ENCODE measurements at regions not wholly inside any gene's neighbourhood (a gene's known extent, or its start where the extent isn't known, plus 50 kb on each side); places are given as distances from the start of the nearest gene placed in this dataset.

DNA sequence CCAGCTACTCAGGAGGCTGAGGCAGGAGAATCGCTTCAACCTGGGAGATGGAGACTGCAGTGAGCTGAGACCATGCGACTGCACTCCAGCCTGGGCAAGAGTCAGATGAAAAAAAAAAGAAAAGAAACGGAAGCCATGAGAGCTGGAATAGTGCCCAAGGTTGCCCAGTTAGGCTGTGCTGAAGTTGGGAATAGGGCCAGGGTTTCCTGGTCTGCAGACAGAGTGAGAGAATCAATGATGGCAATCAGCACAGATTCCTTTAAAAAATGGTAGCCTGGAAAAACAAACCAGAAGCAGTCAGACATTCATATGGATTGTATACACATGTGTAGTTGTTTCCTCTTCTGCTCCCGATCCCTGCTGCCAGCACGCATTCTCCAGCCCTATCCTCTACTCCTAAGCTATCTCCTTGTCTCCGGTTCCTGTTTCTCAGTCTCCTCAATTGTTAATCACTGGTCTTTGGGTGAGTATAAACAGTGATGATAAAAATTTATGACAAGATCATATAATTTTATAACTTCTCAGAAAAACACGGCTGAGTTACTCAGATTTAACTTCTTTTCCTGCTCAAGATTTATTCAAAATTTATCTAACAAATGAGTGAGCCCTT is 316.2 kb upstream of the UMPS start:
- no peak for DNase-seq

DNA sequence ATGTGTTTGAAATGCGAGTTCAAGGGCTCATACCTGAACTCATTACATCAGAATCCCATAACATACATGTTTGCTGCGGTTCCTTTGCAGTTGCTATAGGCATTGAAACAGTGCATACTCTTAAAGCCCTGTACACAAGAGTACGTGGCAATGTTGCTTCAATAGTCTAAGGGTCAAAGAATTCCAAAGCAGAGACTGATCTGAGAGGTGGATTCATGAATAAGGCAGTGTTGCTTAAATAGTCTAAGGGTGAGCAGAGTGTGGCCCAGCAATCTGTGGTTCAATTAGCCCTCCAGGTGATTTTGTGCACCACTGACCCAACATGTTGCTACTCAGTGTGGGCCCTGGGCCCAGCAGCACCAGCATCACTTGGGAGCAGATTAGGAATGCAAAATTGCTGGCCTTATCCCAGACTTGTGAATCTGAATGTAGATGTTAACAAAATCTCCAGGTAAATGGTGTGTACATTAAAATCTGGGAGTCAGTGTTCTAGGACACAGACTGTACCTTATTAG is 314.7 kb upstream of the UMPS start:
- DNase-seq: no peak

DNA sequence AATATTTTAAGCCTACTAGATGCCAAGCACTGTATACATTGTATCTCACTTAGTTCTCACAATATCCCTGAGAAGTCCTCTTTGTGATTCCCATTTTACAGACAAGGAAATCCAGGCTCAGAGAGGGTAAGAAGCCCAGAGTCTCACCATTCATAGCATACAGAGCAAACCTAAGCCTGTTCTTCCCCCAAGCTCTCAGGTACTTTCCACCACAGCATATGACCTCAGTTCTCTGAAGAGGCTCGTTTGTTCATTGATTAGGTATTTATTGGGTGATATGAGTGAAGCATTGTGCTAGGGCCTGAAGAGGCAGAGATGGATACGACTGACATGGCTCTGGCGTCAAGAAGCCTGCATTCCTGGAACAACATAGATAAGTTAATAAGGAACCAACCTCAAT is 310.9 kb upstream of the UMPS start:
- no peak for DNase-seq

DNA sequence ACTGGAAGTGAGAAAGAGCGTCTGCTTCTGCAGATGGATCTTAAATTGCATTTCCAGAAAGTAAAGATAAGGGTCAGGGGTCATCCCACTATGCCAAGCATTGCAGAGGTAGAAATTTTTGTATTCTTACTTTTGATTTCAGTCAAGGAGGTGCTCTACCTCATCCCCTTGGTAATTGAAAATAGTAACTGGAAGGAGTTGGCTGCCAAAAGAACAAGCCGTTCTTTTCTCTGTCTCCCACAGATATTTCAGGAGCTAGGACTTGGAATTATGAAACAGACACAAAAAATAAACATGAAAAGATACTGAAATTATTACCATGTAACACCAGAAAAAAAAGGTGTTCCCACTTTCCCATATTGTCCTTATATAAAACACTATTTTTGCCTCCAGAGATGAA is 309.9 kb upstream of the UMPS start:
- no peak for DNase-seq

DNA sequence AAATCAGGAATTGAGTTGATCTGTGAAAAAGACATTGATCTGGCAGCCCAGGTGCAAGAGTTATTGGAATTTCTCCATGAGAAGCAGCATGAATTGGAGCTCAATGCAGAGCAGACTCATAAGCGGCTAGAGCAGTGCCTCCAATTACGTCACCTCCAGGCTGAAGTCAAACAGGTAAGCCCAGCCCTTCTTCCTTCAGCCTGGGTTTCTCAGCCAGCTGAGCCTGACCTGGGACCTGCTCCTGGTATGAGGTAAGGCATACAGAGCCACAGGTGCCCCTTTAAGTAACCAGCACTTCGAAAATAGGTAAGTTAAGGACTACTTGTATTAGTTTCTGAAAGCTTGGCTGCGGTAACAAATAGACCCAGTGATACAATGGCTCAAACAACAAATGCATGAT is 307.4 kb upstream of the UMPS start:
- no peak for DNase-seq

DNA sequence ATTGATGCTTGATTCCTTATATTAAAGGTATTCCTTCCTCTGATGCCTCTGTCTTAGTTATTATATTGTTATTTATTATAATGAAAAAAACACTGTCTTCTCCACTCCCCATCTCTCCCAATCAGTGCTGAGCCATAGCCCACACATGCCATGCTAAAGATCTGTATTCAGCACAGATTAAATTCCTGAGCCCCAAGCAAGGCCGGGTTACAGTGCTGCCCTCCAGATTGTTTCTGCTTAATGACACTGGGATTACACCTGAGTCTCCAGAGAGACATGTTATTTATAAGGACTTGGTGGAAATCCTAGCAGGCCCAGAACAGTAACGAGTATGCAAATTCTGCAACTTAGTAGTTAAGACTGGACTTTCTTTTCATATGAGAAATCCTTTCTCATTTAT is 305.9 kb upstream of the UMPS start:
- no peak for DNase-seq

DNA sequence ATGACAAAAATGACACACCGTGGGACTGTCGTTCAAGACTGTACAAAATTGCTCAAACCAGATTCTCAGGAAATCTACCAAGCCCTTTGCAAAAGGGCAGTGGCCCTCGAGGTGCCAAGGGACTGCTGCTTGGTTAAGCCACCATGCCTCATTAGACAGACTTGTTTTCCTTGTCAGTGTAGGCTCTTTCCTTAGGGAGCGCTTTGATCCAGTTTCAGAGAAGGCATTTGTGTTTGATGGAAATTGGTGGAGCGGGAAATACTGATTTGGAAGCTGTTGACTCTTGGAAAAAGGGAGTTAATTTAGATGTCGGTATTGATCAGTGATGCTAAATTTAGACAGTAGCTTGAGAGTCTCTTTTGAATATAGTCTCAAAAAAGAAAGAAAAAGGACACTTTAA is 304.3 kb upstream of the UMPS start:
- DNase-seq: peak; percentile 36

DNA sequence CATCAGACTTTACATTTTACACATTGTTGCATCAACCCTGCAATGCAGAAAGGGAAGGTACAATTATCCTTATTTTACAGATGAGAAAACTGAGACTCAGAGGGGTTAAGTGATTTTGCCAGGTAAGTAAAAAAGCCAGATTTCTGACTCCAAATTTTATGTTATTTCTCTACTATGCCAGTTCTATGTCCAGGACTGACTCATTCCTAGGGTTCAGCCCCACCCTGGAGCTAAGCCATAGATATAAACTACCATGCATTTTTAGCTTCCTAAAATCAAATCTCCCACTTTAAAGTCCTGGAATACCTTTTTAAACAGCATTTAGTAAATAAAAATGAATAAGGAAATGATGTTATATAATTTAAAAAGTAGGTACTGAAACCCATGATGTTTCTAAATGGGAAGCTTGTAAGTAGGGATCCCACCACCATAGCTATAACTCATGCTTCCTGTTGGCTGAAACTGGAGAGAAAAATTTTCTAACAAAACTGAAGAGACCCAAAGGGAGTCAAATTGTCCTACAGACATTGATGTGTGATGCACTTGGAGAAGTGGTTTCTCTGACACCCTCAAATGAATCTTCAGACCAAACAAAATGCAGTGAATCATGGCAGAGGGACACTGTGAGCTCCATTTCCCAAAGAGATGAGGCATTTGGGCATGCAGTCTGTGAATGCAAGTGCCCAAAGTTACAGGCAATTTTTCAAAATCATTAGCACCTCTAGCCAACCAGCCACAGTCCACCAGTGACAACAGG is 301.7 kb upstream of the UMPS start:
- DNase-seq: no peak

DNA sequence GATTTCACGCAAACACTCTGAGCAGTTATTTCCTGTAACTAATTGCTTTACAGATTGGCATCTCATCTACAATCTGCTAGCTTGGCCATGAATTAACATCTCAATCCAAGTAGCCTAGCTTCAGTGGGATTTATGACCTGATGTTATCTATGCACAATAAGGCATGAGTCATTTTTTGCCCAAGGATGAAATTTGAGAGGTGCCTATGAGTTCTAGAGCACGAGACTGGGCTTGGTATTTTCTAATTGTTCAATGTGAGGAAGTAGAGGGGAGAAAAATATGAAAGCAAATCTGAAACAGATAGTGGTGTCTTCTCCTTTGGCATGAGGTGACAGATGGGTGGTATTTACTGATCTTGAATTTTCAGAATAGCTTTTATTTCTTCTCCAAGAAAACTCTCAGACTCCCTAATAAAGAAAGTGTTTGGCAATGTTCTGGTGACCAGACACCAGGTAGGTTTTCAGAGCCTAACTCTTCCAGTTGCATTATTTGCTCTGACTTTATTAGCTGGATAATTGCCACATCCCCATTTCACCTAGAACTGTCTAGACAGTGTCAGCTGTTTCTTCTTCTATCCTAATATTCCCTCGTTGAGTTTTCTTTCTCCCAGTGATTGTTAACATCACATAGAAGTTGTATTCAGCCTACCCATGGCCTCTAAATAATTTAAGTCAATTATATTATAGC is 301.0 kb upstream of the UMPS start:
- no peak for DNase-seq

DNA sequence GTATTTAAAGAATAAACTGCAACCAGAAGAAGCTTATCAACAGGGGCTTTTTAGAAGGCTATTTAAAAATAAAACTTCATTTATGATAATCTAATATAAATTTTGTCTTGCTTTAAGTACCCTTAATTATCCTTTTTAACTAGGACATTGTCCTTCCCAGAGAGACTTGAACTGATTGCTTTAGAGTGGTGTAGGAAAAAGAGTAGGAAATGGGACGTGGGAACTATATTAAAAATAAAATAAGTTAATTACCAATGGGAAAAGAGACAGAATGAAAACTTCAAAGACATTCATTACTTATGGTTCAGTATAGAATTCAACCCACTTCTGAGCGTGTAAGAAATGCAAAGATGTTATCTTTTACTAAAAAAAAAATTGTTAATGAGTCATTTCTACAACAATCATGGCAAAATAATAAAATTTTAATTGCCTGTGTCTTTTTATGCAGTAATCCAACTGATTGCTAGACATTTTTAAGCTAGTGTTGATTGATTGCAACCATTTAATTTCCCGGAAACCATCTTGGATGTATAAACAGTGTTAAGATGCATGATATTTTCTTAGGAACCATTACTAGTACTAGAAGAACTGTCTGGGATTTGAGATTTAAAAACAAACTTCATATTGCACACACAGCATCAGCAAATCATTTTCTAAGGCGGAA is 298.8 kb upstream of the UMPS start:
- no peak for DNase-seq

DNA sequence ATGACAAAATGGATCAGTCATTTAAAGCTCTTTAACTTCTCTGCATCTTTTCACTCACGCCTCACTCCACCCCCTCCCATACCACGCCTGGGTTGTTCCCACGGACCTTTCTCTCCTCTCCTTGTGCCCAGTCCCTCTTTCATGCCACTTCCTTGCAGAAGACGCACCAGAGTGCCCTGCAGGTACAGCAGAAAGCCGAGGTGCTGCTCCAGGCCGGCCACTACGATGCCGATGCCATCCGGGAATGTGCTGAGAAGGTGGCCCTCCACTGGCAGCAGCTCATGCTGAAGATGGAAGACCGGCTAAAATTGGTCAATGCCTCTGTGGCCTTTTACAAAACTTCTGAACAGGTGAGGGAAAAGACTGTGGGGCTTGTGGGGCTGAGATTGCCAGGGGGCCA is 296.1 kb upstream of the UMPS start:
- no peak for DNase-seq

DNA sequence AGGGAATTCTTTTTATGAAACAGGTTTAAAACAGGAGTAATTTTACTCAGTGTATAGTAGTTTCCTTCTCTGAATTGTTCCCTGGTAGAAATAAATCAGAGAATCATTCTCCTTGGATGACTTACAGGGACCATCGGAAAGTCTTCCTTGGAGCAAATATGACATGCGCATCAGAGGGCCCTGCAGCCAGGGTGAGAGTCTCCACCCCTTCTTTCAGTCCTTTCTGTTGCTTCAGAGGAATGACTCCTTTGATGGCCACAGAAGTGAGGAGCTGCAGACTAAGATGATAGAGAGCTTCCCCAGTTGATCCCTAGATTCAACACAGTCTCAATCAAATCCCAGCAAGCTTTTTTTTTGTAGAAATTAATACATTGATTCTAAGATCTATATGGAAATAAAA is 294.8 kb upstream of the UMPS start:
- DNase-seq: no peak

DNA sequence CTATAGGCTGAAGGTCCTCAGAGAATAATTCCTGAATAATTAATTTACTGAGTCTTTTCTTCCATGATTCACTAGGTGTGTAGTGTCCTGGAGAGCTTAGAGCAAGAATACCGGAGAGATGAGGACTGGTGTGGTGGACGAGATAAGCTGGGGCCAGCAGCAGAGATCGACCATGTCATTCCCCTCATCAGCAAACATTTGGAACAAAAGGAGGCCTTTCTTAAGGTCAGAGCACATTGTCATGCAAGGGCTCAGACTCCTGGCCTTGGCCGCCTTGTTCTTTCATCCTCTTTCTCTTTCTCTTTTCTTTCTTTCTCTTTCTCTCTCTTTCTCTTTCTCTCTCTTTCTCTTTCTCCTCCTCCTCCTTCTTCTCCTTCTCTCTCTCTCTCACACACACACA is 291.4 kb upstream of the UMPS start:
- peak; percentile 5 for DNase-seq

DNA sequence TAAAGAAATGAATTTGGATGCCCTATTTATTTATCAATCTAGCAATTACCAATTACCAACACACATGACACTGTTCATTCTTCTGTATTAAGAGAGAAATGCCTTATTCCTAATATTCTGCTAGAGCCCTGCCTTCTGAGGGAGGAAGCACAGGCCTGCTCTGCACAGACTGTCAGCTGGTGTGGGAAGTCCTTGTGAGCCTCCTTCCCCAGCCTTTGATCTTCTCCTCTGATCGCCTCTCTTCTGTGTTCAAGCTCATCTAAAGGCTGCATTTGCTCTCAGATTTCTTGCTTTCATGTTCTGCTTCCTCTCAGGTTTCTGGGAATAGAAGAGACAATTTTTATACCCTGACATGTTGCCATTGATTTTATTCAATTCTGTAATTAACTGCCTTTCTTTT is 290.6 kb upstream of the UMPS start:
- DNase-seq: no peak

DNA sequence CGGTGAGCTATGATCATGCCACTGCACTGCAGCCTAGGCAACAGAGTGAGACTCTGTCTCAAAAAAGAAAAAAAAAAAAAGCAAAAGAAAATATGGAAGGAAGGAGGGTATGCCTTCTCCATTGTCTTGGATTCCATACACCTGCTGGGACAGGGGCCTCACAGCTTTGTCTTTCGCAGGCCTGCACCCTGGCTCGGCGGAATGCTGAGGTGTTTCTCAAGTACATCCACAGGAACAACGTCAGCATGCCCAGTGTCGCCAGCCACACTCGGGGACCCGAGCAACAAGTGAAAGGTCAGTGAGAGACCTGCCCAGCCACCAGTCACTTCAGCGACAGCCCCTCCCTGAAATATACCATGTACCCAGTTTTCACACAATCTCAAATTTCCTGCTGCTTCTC is 288.5 kb upstream of the UMPS start:
- DNase-seq: no peak

DNA sequence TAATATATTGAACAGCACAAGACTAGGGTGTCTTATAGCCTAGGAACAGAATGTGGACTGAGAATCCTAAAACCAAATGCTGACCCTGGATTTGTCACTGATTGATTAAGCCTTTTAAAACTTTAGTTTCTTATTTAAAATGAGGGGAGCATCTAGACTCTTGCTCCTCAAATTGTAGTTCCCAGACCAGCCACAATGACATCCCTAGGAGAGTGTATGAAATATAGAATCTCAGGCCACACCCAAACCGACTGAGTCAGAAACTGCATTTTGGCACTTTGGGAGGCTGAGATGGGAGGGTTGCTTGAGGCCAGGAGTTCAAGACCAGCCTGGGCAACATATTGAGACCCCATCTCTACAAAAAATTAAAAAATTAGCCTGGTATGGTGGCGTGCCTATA is 287.8 kb upstream of the UMPS start:
- no peak for DNase-seq

DNA sequence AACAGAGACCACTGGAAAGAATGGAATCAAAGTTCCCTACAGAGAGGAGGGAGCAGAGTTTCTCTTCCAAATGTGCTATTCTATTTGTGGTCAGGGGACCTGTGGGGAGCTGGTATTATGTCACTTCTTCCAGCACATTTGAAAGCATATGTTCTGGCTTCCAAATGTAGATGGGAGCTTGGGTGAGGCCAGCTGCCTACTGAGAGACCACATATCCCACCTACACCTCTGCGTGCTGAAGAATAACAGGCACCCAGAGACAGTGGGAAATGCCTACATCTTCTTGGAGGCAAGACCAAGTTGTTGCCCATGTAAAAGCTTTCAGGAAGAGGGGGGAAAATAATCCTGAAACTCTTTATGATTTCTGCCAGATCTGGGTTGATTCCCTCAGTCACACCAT is 286.8 kb upstream of the UMPS start:
- DNase-seq: no peak

DNA sequence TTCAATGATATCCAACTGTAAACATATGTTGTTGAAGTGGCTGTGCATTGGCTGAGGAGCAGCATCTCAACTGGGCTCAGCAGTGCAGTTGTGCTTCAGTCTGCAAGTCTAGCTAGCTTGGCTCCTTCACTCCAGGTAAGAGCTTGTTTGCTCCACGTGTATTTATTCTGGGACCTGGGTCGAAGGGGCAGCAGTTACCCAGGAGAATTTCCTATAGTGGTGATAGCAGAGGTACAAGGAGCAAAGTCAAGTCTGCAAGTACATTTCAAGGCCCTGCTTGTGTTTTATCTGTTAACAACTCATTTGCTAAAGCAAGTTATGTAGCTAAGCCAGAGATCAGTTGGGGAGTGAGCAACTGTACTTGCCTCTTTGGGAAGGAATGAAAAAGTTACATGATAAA is 286.2 kb upstream of the UMPS start:
- DNase-seq: no peak

DNA sequence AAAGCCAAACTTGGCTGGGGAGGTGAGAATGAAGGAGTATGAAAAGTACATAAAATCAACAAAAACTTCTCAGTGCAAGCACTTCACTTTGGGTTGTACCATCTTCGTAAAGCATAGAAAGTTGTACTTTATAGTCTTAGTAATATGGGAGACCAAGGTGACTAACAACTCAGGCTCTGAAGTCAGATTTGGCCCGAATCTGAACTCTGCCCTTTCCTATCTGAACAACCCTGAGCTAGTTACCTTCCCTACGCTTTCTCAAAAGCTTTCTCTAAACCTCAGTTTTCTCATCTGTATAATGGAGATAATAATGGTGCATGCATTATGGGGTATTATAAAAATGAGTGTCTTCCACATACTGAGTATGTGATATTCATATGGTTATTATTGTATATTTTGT is 285.4 kb upstream of the UMPS start:
- no peak for DNase-seq

DNA sequence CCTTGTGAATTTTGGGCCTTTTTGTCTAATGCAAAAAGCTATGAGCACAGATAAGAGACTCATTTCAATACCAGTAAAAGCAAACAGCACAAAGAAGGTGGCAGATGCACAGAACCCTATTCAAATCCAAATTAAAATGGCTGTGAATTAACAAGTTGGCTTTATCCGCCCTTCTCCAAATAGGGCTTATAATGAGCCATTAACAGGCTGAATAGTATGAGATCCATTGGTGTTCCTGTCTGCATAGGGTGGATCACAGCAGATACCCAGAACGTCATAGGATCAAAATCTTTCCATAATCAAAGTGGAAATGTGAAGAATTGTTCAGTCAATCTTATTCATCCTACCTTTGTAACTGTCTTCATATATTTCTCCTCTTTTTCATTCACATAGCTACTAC is 282.4 kb upstream of the UMPS start:
- no peak for DNase-seq

DNA sequence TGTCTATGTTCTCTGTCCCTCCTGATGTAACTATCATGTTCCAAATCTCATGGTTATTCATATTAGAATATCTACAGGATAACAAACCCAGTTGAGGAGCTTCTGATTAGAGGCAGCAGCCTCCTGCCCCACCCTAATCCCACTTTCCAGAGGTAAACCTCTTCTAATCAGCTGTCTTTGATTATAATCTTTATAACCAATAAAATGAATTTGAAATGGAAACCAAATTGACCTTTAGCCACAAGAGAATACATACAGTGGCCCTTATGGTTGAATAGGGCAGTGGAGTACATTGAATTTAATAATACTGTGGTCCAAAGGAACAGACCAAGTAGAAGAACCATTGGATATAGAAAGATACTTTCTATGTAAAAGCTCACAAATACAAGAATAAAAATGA is 281.3 kb upstream of the UMPS start:
- no peak for DNase-seq

DNA sequence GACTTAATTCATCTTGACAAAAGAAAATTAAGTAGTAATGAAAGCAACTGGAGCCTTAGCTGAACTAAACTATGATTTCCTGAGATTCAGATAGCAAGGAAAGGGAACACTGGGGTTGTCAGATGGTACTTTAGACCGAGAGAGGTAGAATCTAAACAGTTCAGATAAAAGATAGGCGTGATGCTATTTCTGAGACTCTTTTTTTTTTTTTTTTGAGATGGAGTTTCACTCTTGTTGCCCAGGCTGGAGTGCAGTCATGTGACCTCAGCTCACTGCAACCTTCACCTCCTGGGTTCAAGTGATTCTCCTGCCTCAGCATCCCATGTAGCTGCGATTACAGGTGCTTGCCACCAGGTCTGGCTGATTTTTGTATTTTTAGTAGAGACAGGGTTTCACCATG is 279.9 kb upstream of the UMPS start:
- DNase-seq: no peak

DNA sequence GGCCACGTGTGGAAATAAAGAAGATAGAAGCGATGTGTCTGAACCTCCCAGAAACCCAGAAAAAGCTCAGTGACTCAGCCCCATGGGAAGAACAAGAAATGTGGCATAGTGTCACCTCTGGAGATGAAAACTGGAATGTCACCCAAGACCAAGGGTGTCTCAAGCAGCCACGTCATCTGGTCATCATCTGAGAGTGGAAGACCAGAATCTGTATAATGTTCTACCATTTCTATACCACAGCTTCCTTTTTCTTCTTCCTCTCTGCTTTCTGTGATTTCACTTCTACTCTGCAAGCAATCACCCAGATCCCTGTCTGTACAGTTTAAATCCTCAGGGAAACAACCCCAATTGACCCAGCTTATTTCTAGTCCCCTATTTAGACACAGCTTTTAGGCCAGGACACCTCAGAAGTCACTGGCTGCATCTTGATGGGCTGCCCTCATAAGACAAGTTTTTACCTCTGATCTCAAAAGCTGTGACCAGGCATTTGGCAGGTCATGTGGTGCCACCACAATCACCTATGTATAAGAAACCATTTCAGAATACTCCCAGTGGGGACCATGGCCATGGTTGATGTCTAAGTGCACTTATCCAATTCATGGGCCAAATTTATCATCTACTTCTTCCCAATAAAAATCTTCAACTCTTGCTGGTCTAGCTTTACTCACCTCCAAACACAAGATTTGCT is 278.5 kb upstream of the UMPS start:
- DNase-seq: no peak
